GM19468 (cell line): ENCODE measurements at regions not wholly inside any gene's neighbourhood (a gene's known extent, or its start where the extent isn't known, plus 50 kb on each side); places are given as distances from the start of the nearest gene placed in this dataset.
"Not testable (repeated sequence)": the region's sequence is repeated elsewhere in the genome, so short reads cannot be mapped to it uniquely, and the experiment has no call there.

ENCODE experiments used
- ATAC-seq: cut with Tn5 transposase; IDR thresholded peaks from one replicate; pipeline ENCODE4 v1.9.1; 2021; ENCODE audit warnings: mild to moderate bottlenecking, moderate library complexity, moderate number of reproducible peaks; ENCODE audit not compliant: unreplicated experiment; ENCODE audit errors: extremely low read depth

DNA sequence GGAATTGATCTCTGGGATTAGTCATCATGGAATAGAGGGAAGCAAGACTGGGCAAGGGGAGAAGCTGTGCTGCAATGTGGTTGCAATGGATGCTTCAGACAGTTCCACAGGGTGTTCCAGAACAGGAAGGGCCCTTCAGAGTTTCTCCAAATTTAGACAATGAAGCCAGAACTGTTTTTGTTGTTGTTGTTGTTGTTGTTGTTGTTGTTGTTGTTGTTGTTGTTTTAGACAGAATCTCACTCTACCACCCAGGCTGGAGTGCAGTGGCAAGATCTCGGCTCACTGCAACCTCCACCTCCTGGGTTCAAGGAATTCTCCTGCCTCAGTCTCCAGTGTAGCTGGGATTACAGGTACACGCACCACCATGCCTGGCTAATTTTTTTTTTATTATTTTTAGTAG lies 105.3 kb downstream of the SCG2 start:
- not testable (repeated sequence) for ATAC-seq

DNA sequence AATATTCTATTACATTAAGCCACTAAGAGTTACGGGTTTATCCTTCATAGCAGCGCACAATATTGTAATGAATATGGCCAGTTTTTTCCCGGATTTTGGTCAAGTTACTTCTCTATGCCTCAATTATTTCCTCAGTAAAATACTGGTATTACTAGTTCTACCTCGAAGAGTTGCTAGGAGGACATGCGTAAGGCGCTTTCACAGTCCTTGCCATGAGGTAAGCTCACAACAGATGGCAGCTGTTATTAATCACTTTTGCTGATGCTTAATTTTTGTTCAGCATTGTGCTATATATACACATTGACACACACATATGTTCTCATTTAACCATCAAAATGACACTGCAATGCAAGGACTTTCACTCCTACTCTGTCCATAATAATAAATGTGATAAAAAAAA lies 101.5 kb downstream of the SCG2 start:
- no peak for ATAC-seq

DNA sequence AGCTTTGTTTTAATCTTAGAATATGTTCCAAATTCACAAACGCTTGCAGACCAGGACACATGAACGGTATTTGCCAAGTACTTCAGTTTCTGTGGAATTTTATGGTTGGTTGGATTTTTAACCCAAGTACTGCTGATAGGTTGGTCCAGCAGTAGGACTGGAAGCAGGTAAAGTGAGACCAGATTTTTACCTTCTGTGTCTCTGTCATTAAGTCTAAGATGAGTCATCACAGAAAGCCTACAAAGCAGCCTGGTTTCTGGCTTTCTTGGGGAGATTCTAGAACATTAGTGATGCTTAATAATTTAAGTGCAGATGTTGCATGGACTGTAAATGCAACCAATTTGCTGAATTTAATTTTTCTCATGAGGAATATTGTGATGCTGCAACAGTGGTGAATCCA lies 100.5 kb downstream of the SCG2 start:
- ATAC-seq = no peak

DNA sequence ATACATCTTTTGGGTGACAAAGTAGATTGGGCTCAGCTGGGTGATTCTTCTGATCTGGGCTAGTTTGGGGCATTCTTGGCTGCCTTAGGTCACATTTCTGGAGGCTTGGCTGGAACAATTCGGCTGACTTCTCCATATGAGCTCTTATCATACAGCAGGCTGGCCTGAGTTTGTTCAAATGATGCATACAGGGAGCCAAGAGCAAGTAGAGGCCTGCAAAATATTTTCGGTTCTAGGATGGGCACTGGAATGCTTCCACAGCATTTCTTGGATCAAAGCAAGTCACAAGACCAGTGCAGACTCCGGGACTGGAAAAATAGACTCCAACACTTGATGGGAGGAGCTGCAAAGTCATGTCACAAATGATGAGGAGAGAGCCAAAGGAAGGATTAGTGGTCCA lies 98.4 kb downstream of the SCG2 start:
- no peak for ATAC-seq

DNA sequence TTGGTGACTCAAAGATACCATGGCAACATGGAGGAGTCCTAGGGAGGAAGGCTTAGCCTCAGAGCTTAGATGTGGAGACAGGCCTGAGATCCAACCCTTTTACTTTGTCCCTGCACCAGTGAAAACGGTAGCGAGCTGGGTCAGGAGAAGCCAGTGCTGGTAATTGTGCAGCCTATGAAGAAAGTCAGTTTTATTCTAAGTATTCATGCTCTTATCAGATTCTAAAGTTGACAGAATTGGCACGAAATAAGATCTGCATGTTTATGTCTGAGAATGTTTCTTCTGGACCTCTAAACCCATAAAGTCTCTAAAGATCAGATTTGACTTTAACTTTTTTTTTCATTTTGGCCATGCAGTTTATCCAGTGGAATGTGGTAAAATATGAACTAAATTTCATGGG lies 93.8 kb downstream of the SCG2 start:
- ATAC-seq = no peak

DNA sequence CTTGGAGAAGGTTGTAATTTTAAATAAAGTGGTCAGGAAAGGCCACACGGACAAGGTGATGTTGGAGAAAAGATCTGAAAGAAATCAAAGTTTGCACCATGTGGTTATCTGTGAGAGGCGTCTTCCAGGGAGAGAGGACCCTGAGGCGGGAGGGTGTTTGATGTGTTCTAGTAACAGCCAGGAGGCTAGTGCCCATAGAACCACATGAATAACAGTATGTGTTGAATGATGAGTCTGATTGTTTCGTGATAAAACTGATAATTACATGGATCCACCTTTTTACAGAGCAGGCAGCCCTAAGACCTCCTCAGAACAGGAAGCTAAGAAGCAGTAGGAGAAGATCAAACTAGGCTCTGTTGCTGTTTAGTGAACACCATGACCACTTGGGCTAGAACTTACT lies 91.4 kb downstream of the SCG2 start:
- ATAC-seq = no peak

DNA sequence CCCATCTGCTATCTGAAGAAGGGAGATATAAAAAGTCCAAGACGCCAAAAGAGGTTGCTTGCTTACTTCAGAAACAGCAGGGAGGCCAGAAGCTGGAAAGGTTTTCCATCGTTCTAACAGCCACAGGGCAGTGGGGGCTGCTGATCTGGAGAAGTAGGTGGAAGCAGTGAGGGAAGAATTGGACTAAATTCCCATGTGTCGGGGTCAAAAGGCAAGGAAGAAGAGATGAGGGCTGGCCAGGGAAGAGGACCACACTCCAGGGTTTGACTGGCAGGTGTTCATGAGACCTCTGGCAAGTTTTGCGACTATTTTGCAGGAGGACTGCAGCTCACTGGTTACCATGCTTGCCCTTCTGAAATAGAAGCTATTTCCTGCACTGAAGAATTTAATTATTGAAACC lies 91.0 kb downstream of the SCG2 start:
- no peak for ATAC-seq

DNA sequence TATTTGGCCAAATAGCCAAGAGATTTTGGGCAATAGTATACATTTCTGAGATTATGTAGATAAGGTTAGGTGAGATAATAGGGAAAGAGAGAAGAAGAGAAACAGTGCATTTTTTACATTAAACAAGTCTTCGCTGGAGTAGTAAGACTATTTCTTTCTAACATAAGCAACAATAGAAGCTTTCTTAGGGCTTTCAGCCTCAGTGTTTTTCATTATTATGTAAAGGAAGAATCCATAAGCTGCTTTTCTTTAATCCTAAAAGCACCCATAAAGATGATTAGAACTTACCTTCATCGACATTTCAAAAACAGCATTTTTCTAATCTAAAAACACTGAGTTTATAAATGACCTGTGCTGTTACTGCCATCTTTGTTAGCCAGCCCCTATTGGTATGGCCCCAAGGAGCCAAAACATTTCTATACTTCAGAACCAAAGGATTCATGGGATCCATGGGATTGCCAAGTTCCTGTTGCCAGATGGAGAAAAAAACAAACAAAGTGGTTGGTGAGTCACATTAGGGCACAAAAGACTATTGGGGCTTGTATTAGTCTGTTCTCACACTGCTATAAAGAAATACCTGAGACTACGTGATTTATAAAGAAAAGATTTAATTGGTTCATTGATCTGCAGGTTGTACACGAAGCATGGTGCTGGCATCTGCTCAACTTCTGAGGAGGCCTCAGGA lies 88.2 kb downstream of the SCG2 start:
- ATAC-seq = no peak

DNA sequence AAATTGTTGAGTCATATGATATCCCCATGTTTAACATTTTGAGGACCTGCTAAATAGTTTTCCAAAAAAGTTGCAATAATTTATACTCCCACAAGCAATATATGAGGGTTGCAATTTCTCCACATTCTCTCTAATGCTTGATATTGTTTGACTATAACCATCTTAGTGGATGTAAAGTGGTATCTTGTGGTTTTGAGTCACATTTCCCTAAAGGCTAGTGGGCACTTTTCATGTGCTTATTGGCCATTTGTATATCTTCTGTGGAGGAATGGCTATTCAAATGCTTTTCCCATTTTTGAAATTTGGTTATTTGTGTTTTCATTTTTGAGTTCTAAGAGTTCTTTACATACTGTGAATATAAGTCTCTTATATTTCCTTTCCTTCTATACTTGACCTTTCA lies 82.7 kb downstream of the SCG2 start:
- no peak for ATAC-seq

DNA sequence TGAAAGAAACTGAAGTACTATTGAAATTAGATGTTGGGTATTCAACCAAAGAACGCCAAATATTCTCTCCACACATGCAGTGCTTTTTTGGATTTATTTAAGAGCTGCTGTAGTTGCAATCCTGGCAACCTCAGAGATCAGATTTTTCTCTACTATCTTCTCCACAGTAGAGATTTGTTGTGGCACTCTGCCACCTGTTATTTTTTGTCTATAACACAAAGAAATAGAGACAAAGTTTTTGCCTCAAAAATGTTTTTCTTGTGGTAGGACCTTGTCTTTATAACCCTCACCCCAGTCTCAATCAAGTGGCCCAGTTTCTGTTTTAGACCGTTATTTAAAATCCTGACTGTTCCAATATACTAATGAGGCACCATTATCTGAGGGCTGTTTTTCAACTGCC lies 79.4 kb downstream of the SCG2 start:
- ATAC-seq = no peak

DNA sequence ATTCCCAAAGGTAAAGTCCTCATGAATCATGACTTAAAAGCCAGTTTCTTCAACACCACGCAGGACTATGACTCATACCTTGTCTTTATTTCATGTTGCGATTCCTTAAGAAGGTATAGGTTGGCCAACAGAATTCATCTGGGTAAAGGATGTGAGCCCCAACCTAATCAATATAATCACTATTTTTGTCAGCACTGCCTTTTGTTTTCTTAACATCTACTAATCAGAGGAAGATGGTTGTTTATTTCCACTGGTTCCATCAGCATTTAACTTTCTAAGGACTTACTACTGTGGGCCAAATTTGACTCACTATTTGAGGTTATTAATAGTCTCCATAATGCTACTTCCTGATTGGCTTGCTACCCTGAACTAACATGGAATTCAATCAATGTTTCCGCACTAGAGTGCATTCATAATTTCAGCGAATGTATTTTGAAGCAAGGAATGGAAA lies 78.6 kb downstream of the SCG2 start:
- no peak for ATAC-seq

DNA sequence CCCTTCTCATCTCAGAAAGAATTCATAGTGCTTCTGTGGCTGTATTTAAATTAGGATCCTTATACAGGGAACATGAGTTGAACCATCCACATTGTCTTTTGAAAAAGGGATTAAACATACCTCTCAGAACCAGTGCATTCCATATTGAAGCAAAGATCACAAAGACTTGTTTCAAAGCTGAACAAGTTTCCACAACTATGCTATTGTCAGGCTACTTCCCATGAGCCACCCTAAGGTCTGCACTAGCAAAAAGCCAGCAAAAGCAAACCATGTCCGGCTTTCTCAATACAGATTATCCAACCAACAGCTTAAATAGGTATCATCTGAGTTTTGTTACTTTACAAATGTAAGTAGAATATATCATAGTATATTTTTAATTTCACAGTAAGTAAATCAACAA lies 78.1 kb downstream of the SCG2 start:
- no peak for ATAC-seq

DNA sequence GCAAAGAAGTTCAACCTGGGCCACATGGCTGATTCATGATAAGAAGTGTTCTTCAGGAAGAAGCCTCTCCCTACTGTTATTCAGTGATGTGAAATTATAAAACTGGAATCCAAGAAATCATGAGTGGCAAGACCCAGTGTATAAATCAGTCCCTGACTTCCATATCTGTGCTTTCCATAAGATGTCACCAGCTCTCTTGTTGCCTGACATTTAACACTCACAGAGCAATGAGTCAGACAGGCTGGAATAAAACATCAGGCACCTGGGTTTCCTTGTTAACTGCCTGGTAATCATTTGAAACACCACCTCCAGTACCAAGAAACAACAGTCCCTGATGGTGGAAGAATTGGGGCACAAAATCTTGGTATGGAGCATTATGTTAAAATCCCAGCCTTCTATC lies 76.1 kb downstream of the SCG2 start:
- no peak for ATAC-seq

DNA sequence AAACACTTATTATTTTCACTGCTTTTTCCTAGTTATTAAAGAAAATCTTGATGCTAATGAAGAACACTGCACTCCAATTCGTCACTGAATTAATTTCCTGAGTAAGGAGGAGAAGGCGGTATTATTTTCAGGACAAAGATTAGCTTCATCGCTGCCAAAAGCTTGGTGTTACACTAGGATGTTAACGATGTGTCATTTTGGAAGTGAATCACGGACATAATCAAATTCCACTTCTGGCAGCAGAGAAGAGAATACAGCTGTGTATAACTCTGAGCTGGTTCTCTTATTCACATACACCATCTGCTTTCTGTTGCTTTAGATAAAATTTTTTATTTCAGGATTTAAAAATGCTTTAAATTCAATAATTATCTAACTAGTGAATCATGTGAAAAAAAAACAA lies 74.1 kb downstream of the SCG2 start:
- ATAC-seq = no peak

DNA sequence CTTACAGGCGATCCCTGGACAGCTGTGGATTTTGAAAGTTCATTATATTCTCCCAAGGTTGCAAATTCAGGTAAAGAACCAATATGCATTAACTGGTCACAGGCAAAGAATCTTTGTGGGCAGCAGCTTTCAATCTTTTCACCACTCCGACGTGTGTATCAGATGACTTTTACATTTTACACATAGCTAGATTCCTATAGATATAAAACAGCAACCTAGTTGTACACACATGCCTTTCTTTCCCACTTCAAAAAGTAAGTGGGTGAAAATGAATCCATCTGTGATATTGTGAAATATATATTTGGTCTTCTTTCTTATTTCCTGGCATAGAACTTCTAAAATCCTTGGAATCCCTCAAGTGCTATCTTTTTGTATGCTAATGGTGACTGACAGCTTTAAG lies 72.5 kb downstream of the SCG2 start:
- no peak for ATAC-seq

DNA sequence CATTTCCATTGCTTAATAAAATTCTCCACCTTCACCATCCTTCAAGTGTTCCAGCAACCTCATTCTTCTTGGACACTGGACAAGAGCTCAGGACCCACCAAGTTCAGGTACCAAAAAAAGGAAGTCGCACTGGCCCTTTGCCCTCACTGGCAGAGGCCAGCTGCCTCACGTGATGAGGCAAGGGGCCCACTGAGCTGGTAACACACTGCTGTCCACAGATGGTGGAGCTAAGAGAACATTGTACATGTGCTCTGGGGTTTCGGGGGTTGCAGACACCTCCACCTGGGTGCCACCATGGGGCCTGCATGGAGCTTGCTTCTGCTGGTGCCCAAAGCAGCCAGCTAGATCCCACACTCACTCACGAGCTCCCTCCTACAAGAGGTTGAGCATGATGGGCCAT lies 71.3 kb downstream of the SCG2 start:
- ATAC-seq = no peak

DNA sequence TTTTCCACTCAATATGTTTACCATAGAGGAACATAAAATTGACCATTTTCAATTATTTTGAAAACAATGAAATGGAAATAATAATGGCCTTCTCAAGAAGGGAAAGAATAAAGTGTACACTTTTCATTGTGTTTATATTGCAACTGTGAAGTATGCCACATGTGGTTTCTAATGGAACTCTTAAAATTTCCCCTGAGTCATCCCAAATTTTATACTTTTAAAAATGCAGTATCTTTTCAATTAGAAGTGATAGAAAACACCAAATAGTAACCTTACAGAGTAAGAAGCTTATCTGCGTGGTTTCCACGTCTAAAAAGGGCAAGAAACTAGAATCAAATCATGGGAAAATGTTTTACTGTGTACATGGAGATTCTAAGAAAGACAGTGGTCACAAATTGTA lies 70.0 kb downstream of the SCG2 start:
- no peak for ATAC-seq

DNA sequence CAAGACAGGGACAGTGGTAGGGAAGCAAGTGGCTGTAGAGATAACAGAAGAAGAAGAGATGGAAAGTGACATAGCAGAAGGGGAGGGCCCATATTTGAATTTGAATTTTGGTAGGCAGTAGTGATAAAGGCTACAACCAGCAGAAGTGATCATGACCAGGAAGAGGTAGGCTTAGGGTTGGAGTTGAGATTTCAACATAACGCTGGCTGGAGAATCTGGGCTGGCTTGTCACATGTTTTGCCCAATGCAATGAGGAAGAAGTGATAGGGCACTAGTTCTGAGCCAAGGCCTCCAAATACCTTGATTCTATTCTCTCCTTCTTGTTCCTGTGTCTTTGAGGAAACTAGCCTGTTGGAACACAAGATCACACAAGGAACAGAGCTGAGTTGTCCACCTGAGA lies 69.4 kb downstream of the SCG2 start:
- ATAC-seq = no peak

DNA sequence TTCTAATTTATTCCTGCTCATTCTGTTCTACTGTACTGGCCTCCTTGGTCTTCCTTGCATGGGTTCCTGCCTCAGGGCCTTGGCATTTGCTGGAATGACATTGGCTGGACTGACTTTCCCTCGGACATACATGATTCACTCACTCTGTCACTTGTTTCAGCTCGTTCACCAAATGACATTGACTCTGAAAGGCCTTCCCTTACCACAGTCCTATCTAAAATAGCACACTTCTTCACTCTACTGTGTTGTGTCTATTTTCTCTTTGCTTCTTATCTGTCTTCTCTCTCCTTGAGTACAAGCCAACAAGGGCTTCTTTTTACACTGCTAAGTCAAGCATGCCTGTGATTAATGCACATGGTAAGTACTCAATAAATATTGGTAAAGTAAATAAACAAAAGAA lies 65.6 kb downstream of the SCG2 start:
- ATAC-seq = no peak

DNA sequence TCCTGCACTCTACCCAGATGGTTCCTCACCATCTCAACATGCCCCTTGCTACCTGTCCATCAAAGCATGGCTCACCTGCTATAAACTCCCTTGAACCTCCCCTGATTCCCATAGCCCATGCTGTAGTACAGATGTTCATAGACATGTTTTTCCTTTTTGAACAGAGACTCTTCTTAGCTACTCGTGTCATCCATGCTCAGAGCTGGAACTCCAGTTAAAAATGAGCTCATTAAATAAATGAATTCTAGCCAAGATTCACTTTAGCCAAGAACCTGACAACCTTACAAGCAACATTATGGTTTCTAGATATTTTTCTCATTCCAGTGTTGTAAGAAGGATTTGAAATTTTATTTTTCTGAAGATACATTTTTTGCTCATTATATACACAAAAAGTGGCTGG lies 65.0 kb downstream of the SCG2 start:
- ATAC-seq = no peak

DNA sequence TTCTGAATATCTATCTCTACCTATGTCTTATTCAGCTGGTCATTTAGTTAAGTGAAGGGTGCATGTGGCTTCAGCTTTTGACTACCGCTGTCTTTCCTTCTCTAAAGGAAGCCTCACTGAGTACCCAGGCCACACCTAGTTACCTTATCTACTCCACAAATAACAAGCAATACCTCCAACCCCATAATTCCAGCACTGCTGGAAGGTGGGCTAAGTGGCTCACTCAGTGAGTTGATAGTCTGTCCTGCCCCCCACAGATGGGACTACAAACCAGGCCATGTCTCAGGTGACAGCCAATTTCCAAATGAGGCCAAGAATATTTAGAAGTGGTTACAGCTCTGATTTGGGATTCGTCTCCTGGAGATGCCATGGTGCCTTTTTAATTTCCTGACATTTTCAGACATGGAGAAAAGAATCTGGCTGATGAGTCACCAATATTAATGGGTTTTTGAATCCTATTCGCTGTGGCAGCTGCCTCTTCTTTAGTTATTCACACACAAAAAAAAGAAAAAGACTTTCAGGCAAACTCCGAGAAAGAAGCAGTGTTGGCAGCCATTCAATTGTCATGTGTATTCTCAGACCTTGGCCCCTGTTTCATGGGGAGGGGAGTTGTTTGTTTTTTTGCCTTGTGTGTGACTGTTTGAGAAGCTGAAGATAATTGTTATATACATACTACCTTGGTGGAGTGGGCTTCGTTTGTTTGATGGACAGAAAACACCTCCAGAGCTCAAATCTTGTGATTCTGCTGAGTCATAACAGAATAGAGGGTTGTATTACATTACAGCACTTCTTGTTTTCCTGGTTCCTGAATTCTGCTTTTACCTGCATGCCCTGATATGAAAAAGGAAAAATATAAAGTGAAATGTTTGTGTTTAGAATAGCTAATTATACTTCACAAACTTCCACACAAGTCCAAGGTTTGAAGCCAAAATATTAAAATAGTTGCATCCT lies 64.2 kb downstream of the SCG2 start:
- ATAC-seq = no peak
